Psoas muscle (tissue), 7 donors: ENCODE measurements at regions not wholly inside any gene's neighbourhood (a gene's known extent, or its start where the extent isn't known, plus 50 kb on each side); places are given as distances from the start of the nearest gene placed in this dataset.

Experiments
- ATAC-seq, 4 donors: fragments of 200-7000 bp; cut with Tn5 transposase; one replicate each; pipeline ENCODE4 v1.9.1; 2020; ENCODE audit warnings: moderate library complexity in 3 of 4, mild to moderate bottlenecking in 2 of 4
- DNase-seq, 2 donors: peaks; one replicate each; pipeline ENCODE4 v3.0.0-alpha.2; 2020
- H3K27ac ChIP-seq: fragments of 200-600 bp; one replicate; pipeline ENCODE4 v1.8.0; 2022
- H3K27me3 ChIP-seq, 3 donors: fragments of 200-600 bp in 1 of 3; one replicate each; pipeline versions ENCODE4 v1.6.1 to v1.8.0; 2013 to 2022; ENCODE audit warnings: low read length in 2 of 3, mild to moderate bottlenecking in 2 of 3, moderate library complexity in 1 of 3; ENCODE audit not compliant: insufficient read depth in 3 of 3
- H3K36me3 ChIP-seq, 2 donors: fragments of 200-600 bp in 1 of 2; one replicate each; pipeline versions ENCODE4 v1.6.1 to v1.8.0; 2013 to 2022; ENCODE audit warnings: low read depth in 1 of 2, mild to moderate bottlenecking in 1 of 2, moderate library complexity in 1 of 2; ENCODE audit not compliant: insufficient read depth in 1 of 2
- H3K4me1 ChIP-seq: fragments of 200-600 bp; one replicate; pipeline ENCODE4 v1.8.0; 2022
- H3K4me3 ChIP-seq: fragments of 200-600 bp; one replicate; pipeline ENCODE4 v1.8.0; 2022; ENCODE audit warnings: mild to moderate bottlenecking
- H3K9me3 ChIP-seq: fragments of 200-600 bp; one replicate; pipeline ENCODE4 v1.8.0; 2022
- CTCF ChIP-seq: fragments of 200-600 bp; IDR thresholded peaks from one replicate; pipeline ENCODE4 v1.8.0; 2022; ENCODE audit warnings: antibody characterized with exemption
- WGBS, 3 donors: extraction: QIAGEN DNeasy Blood & Tissue Kit; methylation state at CpG; one replicate each; pipeline versions ENCODE4 v1.1.6 to v1.1.7; 2013; 5-methylcytosine and 5-hydroxymethylcytosine counted together
- intact Hi-C, 2 donors: fragments of 100-400 bp; cut with DNase I; formaldehyde crosslinking; loops; one replicate each; pipeline versions ENCODE4 v1.11.0 to v1.14.2; 2022
- donor health status: healthy with polysubstance abuse.
- donor health status: DM: no; HTN: no; CAD: no; lungs with moderate emphysema.
- donor health status: Bipolar disorder and iron deficiency.
- donor health status: healthy.
- donor health status: DM: yes; HTN: yes; CAD: no.
- donor health status: DM: no; HTN: no; CAD: no.
- donor health status: DM: yes; HTN: yes; CAD: no.

GRCh38 chr12:44930972-44931600 is 55.0 kb upstream of the NELL2 start:
- peak in 2 of 4 donors; percentile 41 to 55 for ATAC-seq
- Histone ChIP-seq H3K4me3 (no peak overlapping the region), H3K9me3 (no peaks in the 10 kb centered on the region), H3K36me3 (no peaks in the 10 kb centered on the region), H3K27ac (no peak overlapping the region), H3K4me1 (no peaks in the 10 kb centered on the region), H3K27me3 (no peaks in the 10 kb centered on the region)
- intact Hi-C loops = loop anchor here in 1 of 2 donors (5.0 kb wide), 1 partner anchor 914 kb away; no protein-coding TSS in a partner anchor
- TF ChIP-seq CTCF = peak; percentile 69
- no peak for DNase-seq
- WGBS, 3 donors = 45 to 47% (median 47%) methylated on average over 4 of the region's 4 CpGs

- no peak overlapping the region for H3K4me3 ChIP-seq
- no peaks in the 10 kb centered on the region for H3K4me1 ChIP-seq
- no peaks in the 10 kb centered on the region for H3K27me3 ChIP-seq
- intact Hi-C loops = loop anchor here in 1 of 2 donors (10.0 kb wide), 1 partner anchor 915 kb away; no protein-coding TSS in a partner anchor
- DNase-seq (no peak), ATAC-seq (no peak)
- WGBS, 3 donors = 64 to 70% (median 66%) methylated on average over 3 of the region's 3 CpGs
- H3K9me3 ChIP-seq = no peaks in the 10 kb centered on the region
- no peak overlapping the region for H3K27ac ChIP-seq
- no peak for TF ChIP-seq CTCF
- H3K36me3 ChIP-seq = no peaks in the 10 kb centered on the region
Measured at GRCh38 chr12:44929236-44929885, 53.2 kb upstream of the NELL2 start.
